H1 (cell line): ENCODE measurements at regions not wholly inside any gene's neighbourhood (a gene's known extent, or its start where the extent isn't known, plus 50 kb on each side); places are given as distances from the start of the nearest gene placed in this dataset.

Experiments
- BACH1 ChIP-seq: IDR thresholded peaks from 2 replicates; pipeline ENCODE4 v1.6.1; 2012; ENCODE audit warnings: low read length, improper control_type of control experiment
- BRCA1 ChIP-seq: IDR thresholded peaks from 2 replicates; pipeline ENCODE4 v1.6.1; 2012; ENCODE audit warnings: low read depth, low read length, improper control_type of control experiment
- CEBPB ChIP-seq: IDR thresholded peaks from 2 replicates; pipeline ENCODE4 v1.6.1; 2012; ENCODE audit warnings: low read depth, low read length
- CTCF ChIP-seq, 3 experiments: IDR thresholded peaks; 1 replicate in 2 of 3; 2 replicates in 1 of 3; pipeline versions ENCODE4 v1.5.1 to v1.6.1; 2011; ENCODE audit warnings: low read length in 3 of 3, mild to moderate bottlenecking in 3 of 3, inconsistent platforms in 2 of 3, low read depth in 1 of 3, moderate library complexity in 1 of 3; ENCODE audit not compliant: insufficient read depth in 1 of 3; ENCODE audit errors: control extremely low read depth in 1 of 3
- EZH2 ChIP-seq: fragments of 200-600 bp; sonication (generic); IDR thresholded peaks from 2 replicates; pipeline ENCODE4 v1.7.1; 2012; ENCODE audit warnings: low read depth, mild to moderate bottlenecking, moderate library complexity, low read length, inconsistent platforms; ENCODE audit not compliant: severe bottlenecking
- JUN ChIP-seq: IDR thresholded peaks from 2 replicates; pipeline ENCODE4 v1.6.1; 2011; ENCODE audit warnings: low read depth, mild to moderate bottlenecking, improper control_type of control experiment, low read length
- MAFK ChIP-seq: IDR thresholded peaks from 2 replicates; pipeline ENCODE4 v1.6.1; 2012; ENCODE audit warnings: low read depth, mild to moderate bottlenecking, improper control_type of control experiment, low read length
- NRF1 ChIP-seq: IDR thresholded peaks from 2 replicates; pipeline ENCODE4 v1.6.1; 2011; ENCODE audit warnings: mild to moderate bottlenecking, low read depth, low read length, improper control_type of control experiment
- POLR2A ChIP-seq, 2 experiments: IDR thresholded peaks; 1 replicate in 1 of 2; 2 replicates in 1 of 2; pipeline ENCODE4 v1.6.1; 2011; ENCODE audit warnings: low read depth in 2 of 2, low read length in 2 of 2, mild to moderate bottlenecking in 2 of 2; ENCODE audit errors: control extremely low read depth in 1 of 2
- SIX5 ChIP-seq: IDR thresholded peaks from 2 replicates; pipeline ENCODE4 v1.6.1; 2011; ENCODE audit warnings: mild to moderate bottlenecking, low read depth, low read length
- TAF1 ChIP-seq: IDR thresholded peaks from 2 replicates; pipeline ENCODE4 v1.6.1; 2011; ENCODE audit warnings: mild to moderate bottlenecking, low read depth, low read length
- ZNF274 ChIP-seq: IDR thresholded peaks from 2 replicates; pipeline ENCODE4 v1.7.0; 2012; ENCODE audit warnings: low read length, borderline replicate concordance; ENCODE audit errors: extremely low read depth

GRCh38 chr7:110470420-110470819 lies 620.5 kb upstream of the LRRN3 start:
- TF ChIP-seq TAF1 (no peak), MAFK (no peak), CTCF (IDR thresholded peaks at IDR 0.05; ENCODE audit: control extremely low read depth in 1 of 3, insufficient read depth in 1 of 3, low read depth in 1 of 3, low read length in 3 of 3) (no peak), POLR2A (IDR thresholded peaks at IDR 0.05; ENCODE audit: control extremely low read depth in 1 of 2, low read depth in 2 of 2, low read length in 2 of 2) (no peak), NRF1 (no peak), BRCA1 (no peak), SIX5 (no peak), ZNF274 (no peak), EZH2 (no peak), BACH1 (no peak), CEBPB (no peak), JUN (no peak)
